Adrenal gland (tissue), 5 donors: ENCODE measurements at regions not wholly inside any gene's neighbourhood (a gene's known extent, or its start where the extent isn't known, plus 50 kb on each side); places are given as distances from the start of the nearest gene placed in this dataset.

ENCODE experiments used
- POLR2A ChIP-seq, 2 donors: fragments of 450-650 bp; IDR thresholded peaks; one replicate each; pipeline ENCODE4 v1.6.1; 2017; ENCODE audit warnings: antibody characterized with exemption in 2 of 2, mild to moderate bottlenecking in 2 of 2, moderate library complexity in 1 of 2
- TF ChIP-seq, protein P1 (sequence below), 6 experiments: fragments of 450-650 bp in 4 of 6; fragments of 200-600 bp in 2 of 6; sonication (generic) in 1 of 6; IDR thresholded peaks; 1 replicate in 5 of 6; 2 replicates in 1 of 6; pipeline versions ENCODE4 v1.5.1 to v1.8.0; 2016 to 2021; ENCODE audit warnings: antibody characterized with exemption in 6 of 6, mild to moderate bottlenecking in 2 of 6, moderate library complexity in 1 of 6
- donor health status: DM: no; HTN: no; CAD: no.

DNA sequence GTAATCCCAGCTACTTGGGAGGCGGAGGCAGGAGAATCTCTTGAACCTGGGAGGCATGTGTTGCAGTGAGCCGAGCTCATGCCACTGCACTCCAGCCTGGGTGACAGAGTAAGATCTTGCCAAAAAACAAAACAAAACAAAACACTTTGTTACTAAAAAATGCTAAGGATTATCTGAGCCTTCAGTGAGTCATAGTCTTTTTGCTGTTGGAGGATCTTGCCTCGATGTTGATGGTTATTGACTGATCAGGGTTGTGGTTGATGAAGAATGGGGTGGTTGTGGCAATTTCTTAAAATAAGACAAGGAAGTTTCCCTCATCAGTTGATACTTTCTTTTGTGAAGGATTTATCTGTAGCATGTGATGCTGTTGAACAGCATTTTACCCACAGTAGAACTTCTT lies 196.8 kb upstream of the HDDC2 start:
- TF ChIP-seq, protein P1, sequence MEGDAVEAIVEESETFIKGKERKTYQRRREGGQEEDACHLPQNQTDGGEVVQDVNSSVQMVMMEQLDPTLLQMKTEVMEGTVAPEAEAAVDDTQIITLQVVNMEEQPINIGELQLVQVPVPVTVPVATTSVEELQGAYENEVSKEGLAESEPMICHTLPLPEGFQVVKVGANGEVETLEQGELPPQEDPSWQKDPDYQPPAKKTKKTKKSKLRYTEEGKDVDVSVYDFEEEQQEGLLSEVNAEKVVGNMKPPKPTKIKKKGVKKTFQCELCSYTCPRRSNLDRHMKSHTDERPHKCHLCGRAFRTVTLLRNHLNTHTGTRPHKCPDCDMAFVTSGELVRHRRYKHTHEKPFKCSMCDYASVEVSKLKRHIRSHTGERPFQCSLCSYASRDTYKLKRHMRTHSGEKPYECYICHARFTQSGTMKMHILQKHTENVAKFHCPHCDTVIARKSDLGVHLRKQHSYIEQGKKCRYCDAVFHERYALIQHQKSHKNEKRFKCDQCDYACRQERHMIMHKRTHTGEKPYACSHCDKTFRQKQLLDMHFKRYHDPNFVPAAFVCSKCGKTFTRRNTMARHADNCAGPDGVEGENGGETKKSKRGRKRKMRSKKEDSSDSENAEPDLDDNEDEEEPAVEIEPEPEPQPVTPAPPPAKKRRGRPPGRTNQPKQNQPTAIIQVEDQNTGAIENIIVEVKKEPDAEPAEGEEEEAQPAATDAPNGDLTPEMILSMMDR (IDR thresholded peaks at IDR 0.05) = no peak
- no peak for TF ChIP-seq POLR2A (IDR thresholded peaks at IDR 0.05)
